HT1080 (cell line): ENCODE measurements at regions not wholly inside any gene's neighbourhood (a gene's known extent, or its start where the extent isn't known, plus 50 kb on each side); places are given as distances from the start of the nearest gene placed in this dataset. TPM values are rescaled to one million over a fixed set of nuclear protein-coding genes. Genes with fewer than 3 reads are reported as not detected.

ENCODE experiments used
- DNase-seq: peaks from one replicate; pipeline ENCODE4 v3.0.0-alpha.2; 2015; ENCODE audit warnings: low read depth
- small RNA-seq: library from RNA; depleted of rRNA; stranded (forward); fragments of <200 nt; gene quantifications from one replicate; pipeline ENCODE3, GENCODE V24; 2014

DNA sequence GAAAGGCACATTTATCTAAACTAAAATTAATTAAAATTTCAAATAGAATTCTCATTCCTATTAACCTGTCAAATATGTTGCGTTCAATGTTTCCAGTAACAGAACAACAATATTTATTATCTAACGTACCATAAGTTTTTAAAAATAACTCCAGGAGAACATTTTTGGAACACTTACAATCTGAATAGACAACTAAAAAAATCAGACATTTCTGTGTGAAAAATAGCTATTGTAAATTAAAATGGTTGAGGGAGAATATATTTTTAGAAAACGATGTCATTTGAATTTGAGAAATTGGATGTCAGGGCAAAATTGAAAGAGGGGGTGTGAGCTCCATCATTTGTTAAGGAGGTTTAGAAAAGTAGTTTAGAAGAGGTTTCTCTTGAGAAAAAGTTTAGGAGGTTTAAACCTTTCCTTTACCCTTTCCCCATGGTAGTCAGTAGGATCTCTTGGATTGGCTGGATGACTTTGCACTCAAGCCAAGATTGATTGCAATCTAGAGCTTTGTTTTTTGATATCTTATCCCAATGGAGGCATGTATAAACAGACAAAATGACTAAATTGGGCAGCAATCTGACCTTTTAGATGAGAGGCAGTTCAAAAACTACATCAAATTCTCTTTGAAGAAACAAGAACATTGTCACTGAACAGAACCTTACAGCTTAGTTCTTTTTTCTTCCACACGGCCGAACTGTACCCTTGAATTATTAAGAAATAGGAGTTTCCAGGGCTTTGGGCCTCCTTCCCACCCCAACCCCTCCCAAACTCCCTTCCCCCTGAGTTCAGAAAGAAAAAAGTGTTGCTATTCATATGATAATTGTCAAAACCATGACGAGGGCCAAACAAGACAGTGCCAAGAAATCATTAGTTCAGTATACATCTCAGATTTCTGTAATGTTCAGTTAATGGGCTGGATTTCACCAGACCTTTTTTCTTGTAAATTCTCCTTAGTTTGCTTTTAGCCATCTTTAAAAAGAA lies 79.7 kb upstream of the CDIN1 start:
- no peak for DNase-seq

DNA sequence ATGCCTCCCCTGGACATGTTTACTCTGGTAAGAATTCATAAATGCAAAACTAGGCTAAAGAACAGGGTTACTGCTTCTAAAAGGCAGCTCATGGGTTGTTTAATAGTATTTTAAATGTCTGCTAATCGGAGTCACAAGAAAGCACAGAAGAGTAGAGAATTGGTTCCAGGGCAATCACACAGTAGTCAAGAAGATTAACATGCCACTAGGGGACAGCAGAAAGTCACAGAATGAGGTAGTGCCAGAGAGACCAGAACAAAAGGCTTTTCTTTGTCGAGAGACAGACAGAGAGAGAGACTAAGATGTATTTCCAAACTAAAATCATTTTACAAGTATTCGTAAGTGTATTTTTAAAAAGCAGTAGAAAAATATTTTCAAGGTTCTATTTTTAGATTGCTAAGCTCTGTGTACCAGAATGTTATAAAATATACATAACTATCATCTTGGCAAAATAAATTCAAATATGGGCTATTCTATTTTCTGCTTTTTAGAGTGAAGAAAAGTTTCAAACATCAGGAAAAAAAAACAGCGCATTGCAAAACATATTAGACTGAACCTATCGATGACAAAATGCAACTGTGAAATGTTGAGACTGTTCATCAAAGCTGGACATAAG lies 78.3 kb upstream of the CDIN1 start:
- peak; percentile 65 for DNase-seq

DNA sequence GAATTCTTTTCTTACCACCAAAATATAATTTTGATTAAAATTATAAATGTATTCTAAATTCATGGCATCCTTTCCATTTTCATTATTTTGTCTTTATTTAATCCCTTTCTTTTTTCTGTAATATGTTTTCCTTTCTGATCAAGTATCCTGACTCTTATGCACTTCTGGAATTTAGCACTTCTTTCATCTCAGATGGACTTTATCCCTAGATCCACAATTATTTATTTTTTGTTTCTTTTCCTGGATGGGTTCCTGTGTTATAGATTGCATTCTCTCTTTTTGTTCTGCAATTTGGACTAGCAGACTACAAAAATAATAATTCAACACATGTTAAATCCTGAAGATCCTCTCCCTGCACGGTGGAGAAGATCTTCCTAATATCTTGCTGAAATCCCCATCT lies 76.9 kb upstream of the CDIN1 start:
- no peak for DNase-seq

GRCh38 chr15:36506733-36507356 lies 72.6 kb upstream of the CDIN1 start:
- no peak for DNase-seq

- no peak for DNase-seq
These were observed 72.0 kb upstream of the CDIN1 start for GRCh38 chr15:36507458-36507857.

- DNase-seq, result no peak
These were observed 67.8 kb upstream of the CDIN1 start for GRCh38 chr15:36511594-36511993.

DNA sequence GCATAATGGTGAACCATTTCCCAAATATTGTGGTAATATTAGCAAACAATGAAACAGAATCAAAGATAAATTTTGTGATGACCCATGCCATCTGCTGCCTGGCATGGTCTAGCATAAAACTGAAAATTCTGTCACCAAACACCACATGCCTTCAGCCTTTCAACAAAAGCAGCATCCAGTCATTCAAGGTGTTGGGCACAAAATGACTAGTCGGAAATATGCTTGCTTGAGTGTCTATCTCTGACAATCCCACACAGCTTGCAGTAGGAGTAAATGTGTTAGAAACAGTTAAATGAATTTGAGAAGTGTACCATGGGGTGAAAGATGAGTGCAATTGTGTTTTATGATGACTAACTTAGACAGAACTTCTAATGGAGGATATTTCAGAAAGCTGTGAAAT lies 61.7 kb upstream of the CDIN1 start:
- DNase-seq, result no peak

DNA sequence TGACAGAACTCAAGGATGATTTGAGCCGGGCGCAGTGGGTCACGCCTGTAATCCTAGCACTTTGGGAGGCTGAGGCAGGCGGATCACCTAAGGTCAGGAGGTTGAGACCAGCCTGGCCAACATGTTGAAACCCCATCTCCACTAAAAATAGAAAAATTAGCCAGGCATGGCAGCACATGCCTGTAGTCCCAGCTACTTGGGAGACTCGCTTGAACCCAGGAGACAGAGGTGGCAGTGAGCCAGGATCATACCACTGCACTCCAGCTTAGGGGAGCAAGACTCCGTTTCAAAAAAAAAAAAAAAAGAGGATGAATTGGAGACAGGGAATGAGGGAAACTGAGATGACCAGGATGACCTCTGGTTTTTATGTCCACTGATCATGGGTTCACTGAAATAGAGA lies 60.4 kb upstream of the CDIN1 start:
- DNase-seq, result no peak

- no peak for DNase-seq
These were observed 54.0 kb upstream of the CDIN1 start for GRCh38 chr15:36525430-36525829.

DNA sequence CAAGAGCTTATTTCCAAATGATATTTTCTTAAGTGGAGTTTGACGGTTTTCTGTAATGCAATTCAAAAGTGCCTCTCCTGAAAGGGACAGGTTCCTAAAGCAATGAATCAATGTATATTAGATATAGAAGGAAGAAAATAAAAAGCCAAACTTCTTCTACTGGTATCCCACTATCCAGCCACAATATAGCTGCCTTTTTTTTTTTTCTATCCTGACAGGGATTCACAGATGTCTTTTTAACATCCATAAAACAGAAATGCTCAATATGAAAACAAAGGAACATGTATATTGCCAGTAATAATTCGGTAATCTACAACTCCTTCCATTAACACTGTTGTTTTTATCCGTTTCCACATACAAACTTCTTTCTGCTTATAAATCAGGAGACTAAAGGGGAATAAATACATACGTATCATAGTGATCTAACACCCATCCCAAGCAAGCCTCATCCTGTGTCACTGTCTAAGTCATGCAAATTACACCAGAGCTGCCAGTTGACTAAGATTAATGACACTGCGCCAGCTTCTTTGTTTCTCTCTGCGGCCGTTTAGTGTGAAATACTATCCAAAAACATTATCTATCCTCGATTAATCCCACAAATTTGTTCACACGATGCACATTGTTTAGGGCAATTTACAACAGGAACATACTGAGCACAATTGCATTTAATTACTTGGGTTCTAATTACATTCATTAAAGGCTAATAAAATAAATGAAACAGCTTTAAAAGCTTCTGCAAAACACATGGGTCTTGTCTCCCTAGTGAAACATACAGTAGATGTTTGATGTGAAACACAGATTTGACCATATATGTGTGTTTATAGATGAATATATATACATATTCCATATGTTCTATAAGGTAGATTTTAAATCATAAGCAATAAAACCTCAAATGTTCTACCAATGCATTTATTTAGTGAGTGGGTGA lies 51.9 kb upstream of the CDIN1 start:
- no peak for DNase-seq

DNA sequence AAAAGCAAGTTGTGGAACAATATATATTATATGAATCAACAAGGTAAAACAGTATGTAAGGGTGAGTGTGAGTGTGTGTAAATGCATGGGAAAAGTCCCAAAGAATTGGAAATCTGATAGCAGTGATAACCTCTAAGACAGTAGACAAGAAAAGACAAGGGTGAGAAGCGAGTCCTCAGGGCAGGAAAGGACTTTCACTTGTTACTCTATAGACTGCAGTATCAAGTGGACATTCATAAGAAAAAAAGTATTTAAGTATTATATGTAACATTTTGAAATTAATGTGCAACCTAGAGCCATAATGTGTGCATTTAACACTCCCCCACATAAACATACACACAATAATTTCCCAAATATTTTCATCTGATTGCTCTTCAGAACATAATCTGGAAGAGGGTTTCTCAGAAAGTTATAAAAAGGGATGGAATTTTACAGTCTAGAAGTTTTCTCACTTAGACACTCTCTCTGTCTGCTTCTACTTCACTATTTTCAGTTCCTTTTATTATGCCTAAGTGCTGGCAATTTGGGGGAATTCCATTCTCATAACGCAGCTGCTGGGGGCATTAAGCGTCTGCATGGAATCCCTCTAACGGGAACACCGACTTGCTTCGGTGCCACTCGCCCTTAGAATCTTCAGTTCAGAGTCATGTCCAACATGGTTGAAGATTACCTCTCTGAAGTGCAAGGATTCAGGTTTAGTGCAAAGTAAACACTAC lies 50.0 kb upstream of the CDIN1 start:
- no peak for DNase-seq

Small RNA genes in the stretch of these regions (small RNA-seq; reads per million reads assigned to genes)
- not detected for gene AC068867.1
- not detected for gene MIR4510
